Astrocyte (in vitro differentiated cells and primary cell): ENCODE measurements at regions not wholly inside any gene's neighbourhood (a gene's known extent, or its start where the extent isn't known, plus 50 kb on each side); places are given as distances from the start of the nearest gene placed in this dataset.

Source experiments
- DNase-seq: peaks from one replicate; pipeline ENCODE4 v3.0.0-alpha.2; 2010; ENCODE audit warnings: low read depth
- FAIRE-seq: peaks from 2 replicates; lab custom pipeline; 2011; peaks lifted over from hg19 to GRCh38; lab: Jason Lieb, UNC
- H2AFZ ChIP-seq: 2 replicates; pipeline ENCODE4 v1.6.0; 2012; ENCODE audit warnings: low read depth, low read length, inconsistent platforms
- H3K27ac ChIP-seq: 2 replicates; pipeline ENCODE4 v1.5.1; 2011; ENCODE audit warnings: low read depth, low read length, inconsistent platforms
- H3K27me3 ChIP-seq: 2 replicates; pipeline ENCODE4 v1.6.0; 2011; ENCODE audit warnings: low read length, inconsistent platforms; ENCODE audit not compliant: insufficient read depth
- H3K36me3 ChIP-seq: 2 replicates; pipeline ENCODE4 v1.5.1; 2011; ENCODE audit warnings: low read length, inconsistent platforms; ENCODE audit not compliant: insufficient read depth
- H3K4me1 ChIP-seq: 2 replicates; pipeline ENCODE4 v1.5.1; 2011; ENCODE audit warnings: low read length, inconsistent platforms; ENCODE audit not compliant: insufficient read depth
- H3K4me2 ChIP-seq: 2 replicates; pipeline ENCODE4 v1.6.0; 2012; ENCODE audit warnings: low read length, inconsistent platforms
- H3K4me3 ChIP-seq: 2 replicates; pipeline ENCODE4 v1.5.1; 2011; ENCODE audit warnings: low read depth, mild to moderate bottlenecking, low read length, inconsistent platforms; ENCODE audit not compliant: insufficient read depth
- H3K79me2 ChIP-seq: 2 replicates; pipeline ENCODE4 v1.6.0; 2012; ENCODE audit warnings: mild to moderate bottlenecking, low read length, inconsistent platforms; ENCODE audit not compliant: insufficient read depth
- H3K9ac ChIP-seq: 2 replicates; pipeline ENCODE4 v1.6.0; 2012; ENCODE audit warnings: mild to moderate bottlenecking, low read length, inconsistent platforms
- H3K9me3 ChIP-seq: 2 replicates; pipeline ENCODE4 v1.5.1; 2012; ENCODE audit warnings: low read depth, mild to moderate bottlenecking, low read length, inconsistent platforms; ENCODE audit not compliant: insufficient read depth
- H4K20me1 ChIP-seq: 2 replicates; pipeline ENCODE4 v1.6.0; 2012; ENCODE audit warnings: low read length, inconsistent platforms; ENCODE audit not compliant: insufficient read depth
- H3K27ac Mint-ChIP-seq: one replicate; pipeline ENCODE4 v1.8.0; 2021; ENCODE audit warnings: mild to moderate bottlenecking, mixed read lengths; ENCODE audit not compliant: unreplicated experiment
- H3K27me3 Mint-ChIP-seq: one replicate; pipeline ENCODE4 v1.8.0; 2021; ENCODE audit warnings: low read depth, mixed read lengths; ENCODE audit not compliant: unreplicated experiment
- H3K36me3 Mint-ChIP-seq: one replicate; pipeline ENCODE4 v1.8.0; 2021; ENCODE audit warnings: low read depth, mixed read lengths; ENCODE audit not compliant: unreplicated experiment
- H3K4me1 Mint-ChIP-seq: one replicate; pipeline ENCODE4 v1.8.0; 2021; ENCODE audit warnings: low read depth, mixed read lengths; ENCODE audit not compliant: unreplicated experiment
- H3K4me3 Mint-ChIP-seq: one replicate; pipeline ENCODE4 v1.8.0; 2021; ENCODE audit warnings: mild to moderate bottlenecking, moderate library complexity, mixed read lengths; ENCODE audit not compliant: unreplicated experiment
- H3K9me3 Mint-ChIP-seq: one replicate; pipeline ENCODE4 v1.8.0; 2021; ENCODE audit warnings: mild to moderate bottlenecking, mixed read lengths; ENCODE audit not compliant: unreplicated experiment
- CTCF ChIP-seq: IDR thresholded peaks from 2 replicates; pipeline ENCODE4 v1.5.1; 2011; ENCODE audit warnings: low read depth, mild to moderate bottlenecking, inconsistent platforms, low read length, moderate library complexity; ENCODE audit not compliant: insufficient read depth
- EZH2 ChIP-seq: IDR thresholded peaks from 2 replicates; pipeline ENCODE4 v1.6.1; 2012; ENCODE audit warnings: mild to moderate bottlenecking, low read length, inconsistent platforms; ENCODE audit not compliant: insufficient read depth

DNA sequence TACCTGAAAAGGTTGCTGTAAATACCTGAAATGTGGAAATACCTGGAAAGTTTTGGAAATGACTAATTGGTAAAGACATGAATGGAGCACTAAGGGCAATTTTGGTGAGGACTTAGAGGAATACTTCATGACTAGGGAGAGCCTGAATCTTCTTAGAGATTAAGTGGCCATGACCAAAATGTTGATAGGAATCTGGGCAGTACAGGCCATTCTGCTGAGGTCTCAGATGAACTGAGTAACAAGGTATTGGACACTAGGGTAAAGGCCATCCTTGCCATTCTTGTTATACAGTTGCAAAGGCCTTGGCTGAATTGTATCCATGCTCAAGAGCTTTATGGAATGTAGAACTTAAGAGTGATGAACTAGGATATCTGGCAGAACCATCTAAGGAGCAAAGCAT is 742.9 kb upstream of the RAB6C start:
- Histone ChIP-seq H3K9ac (no peak overlapping the region), H3K4me3 (no peak overlapping the region), H3K9me3 (no peaks in the 10 kb centered on the region), H3K27me3 (no peaks in the 10 kb centered on the region), H3K4me1 (peaks cover 4% of the 10 kb centered on the region), H3K27ac (no peak overlapping the region), H3K79me2 (no peaks in the 10 kb centered on the region), H3K4me2 (no peak overlapping the region), H3K36me3 (no peaks in the 10 kb centered on the region), H4K20me1 (no peaks in the 10 kb centered on the region), H2AFZ (no peak overlapping the region)
- Mint-ChIP-seq H3K27me3 (peaks cover 13% of the 10 kb centered on the region), H3K9me3 (peaks cover 2% of the 10 kb centered on the region), H3K27ac (no peak overlapping the region), H3K4me1 (peaks cover 12% of the 10 kb centered on the region), H3K4me3 (no peak overlapping the region), H3K36me3 (no peaks in the 10 kb centered on the region)
- FAIRE-seq (no peak), DNase-seq (no peak)
- no peak for TF ChIP-seq EZH2
- no peak for TF ChIP-seq CTCF

GRCh38 chr2:129237966-129238725 is 741.3 kb upstream of the RAB6C start:
- Histone ChIP-seq H3K27ac (peak overlapping the region; percentile 11), H3K4me2 (peak overlapping the region; percentile 4), H4K20me1 (no peaks in the 10 kb centered on the region), H3K36me3 (no peaks in the 10 kb centered on the region), H3K79me2 (no peaks in the 10 kb centered on the region), H3K4me1 (peaks cover 4% of the 10 kb centered on the region), H3K9me3 (no peaks in the 10 kb centered on the region), H2AFZ (no peak overlapping the region), H3K27me3 (no peaks in the 10 kb centered on the region), H3K4me3 (no peak overlapping the region), H3K9ac (no peak overlapping the region)
- Mint-ChIP-seq H3K4me1 (peaks cover 12% of the 10 kb centered on the region), H3K27ac (no peak overlapping the region), H3K4me3 (no peak overlapping the region), H3K27me3 (peaks cover 17% of the 10 kb centered on the region), H3K9me3 (peaks cover 2% of the 10 kb centered on the region), H3K36me3 (no peaks in the 10 kb centered on the region)
- no peak for TF ChIP-seq EZH2
- no peak for TF ChIP-seq CTCF
- DNase-seq = peak; percentile 46
- no peak for FAIRE-seq

DNA sequence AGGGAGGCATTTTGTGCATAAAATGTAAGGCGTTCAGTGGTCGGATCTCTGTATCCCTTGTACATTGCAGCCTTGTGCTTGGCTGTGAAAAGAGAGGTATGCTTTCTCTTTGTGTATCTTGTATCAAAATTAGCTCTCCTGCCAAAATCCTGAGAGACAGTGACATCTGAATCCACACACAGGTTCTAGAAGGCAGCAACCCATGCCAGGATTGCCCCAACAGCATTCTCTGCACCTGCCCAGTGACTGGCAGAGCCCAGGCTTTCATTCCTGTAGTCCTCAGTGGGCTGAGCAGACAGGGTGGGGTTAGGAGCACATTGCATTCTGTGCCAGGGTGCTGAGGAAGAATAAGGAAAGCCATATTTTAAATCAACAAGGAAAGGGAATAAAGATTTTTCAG is 740.3 kb upstream of the RAB6C start:
- FAIRE-seq (no peak), DNase-seq (no peak)
- H3K36me3 ChIP-seq = no peaks in the 10 kb centered on the region
- H3K9me3 ChIP-seq = no peaks in the 10 kb centered on the region
- H3K4me1 ChIP-seq = peaks cover 4% of the 10 kb centered on the region
- H3K27me3 ChIP-seq = no peaks in the 10 kb centered on the region
- Mint-ChIP-seq H3K9me3 (peaks cover 2% of the 10 kb centered on the region), H3K27ac (no peak overlapping the region), H3K4me1 (peaks cover 6% of the 10 kb centered on the region), H3K27me3 (peaks cover 19% of the 10 kb centered on the region), H3K4me3 (no peak overlapping the region), H3K36me3 (no peaks in the 10 kb centered on the region)
- no peak for TF ChIP-seq EZH2
- H3K4me3 ChIP-seq = no peak overlapping the region
- H2AFZ ChIP-seq = no peak overlapping the region
- no peaks in the 10 kb centered on the region for H4K20me1 ChIP-seq
- no peak overlapping the region for H3K4me2 ChIP-seq
- no peaks in the 10 kb centered on the region for H3K79me2 ChIP-seq
- no peak overlapping the region for H3K27ac ChIP-seq
- H3K9ac ChIP-seq = no peak overlapping the region
